Stimulated activated CD8-positive, alpha-beta memory T cell treated with anti-CD3 and anti-CD28 coated beads, Interleukin-2, amount 100 ng/mL, for 1 hour (primary cell): ENCODE measurements at regions not wholly inside any gene's neighbourhood (a gene's known extent, or its start where the extent isn't known, plus 50 kb on each side); places are given as distances from the start of the nearest gene placed in this dataset.
"Not testable (repeated sequence)": the region's sequence is repeated elsewhere in the genome, so short reads cannot be mapped to it uniquely, and the experiment has no call there.

Experiments used
- DNase-seq, 2 donors: peaks; one replicate each; pipeline ENCODE4 v3.0.0-alpha.2; 2020; ENCODE audit warnings: low read depth in 2 of 2

- no peak for DNase-seq
Measured at GRCh38 chr10:131363416-131363815, 51.9 kb upstream of the TCERG1L start.

GRCh38 chr10:131371571-131371970, 60.0 kb upstream of the TCERG1L start:
- DNase-seq: no peak

GRCh38 chr10:131381576-131381975, 70.1 kb upstream of the TCERG1L start:
- no peak for DNase-seq

GRCh38 chr10:131385161-131385872, 73.8 kb upstream of the TCERG1L start:
- not testable (repeated sequence) for DNase-seq

GRCh38 chr10:131387018-131387529, 75.6 kb upstream of the TCERG1L start:
- no peak for DNase-seq

GRCh38 chr10:131391936-131392335, 80.4 kb upstream of the TCERG1L start:
- no peak for DNase-seq

- DNase-seq: no peak
Measured at GRCh38 chr10:131396121-131397050, 84.9 kb upstream of the TCERG1L start.

GRCh38 chr10:131398166-131398565, 86.6 kb upstream of the TCERG1L start:
- no peak for DNase-seq

GRCh38 chr10:131399981-131400380, 88.5 kb upstream of the TCERG1L start:
- no peak for DNase-seq

GRCh38 chr10:131400513-131400912, 89.0 kb upstream of the TCERG1L start:
- no peak for DNase-seq

- no peak for DNase-seq
Measured at GRCh38 chr10:131402771-131403650, 91.5 kb upstream of the TCERG1L start.

GRCh38 chr10:131403936-131404335, 92.4 kb upstream of the TCERG1L start:
- no peak for DNase-seq

- DNase-seq: no peak
Measured at GRCh38 chr10:131404886-131405285, 93.4 kb upstream of the TCERG1L start.

GRCh38 chr10:131406676-131407392, 95.3 kb upstream of the TCERG1L start:
- DNase-seq: no peak

- no peak for DNase-seq
Measured at GRCh38 chr10:131418681-131419080, 107.2 kb upstream of the TCERG1L start.

- DNase-seq: no peak
Measured at GRCh38 chr10:131419797-131420196, 108.3 kb upstream of the TCERG1L start.

- DNase-seq: no peak
Measured at GRCh38 chr10:131420867-131421266, 109.3 kb upstream of the TCERG1L start.

GRCh38 chr10:131421381-131421780, 109.9 kb upstream of the TCERG1L start:
- DNase-seq: no peak

- no peak for DNase-seq
Measured at GRCh38 chr10:131422731-131423130, 111.2 kb upstream of the TCERG1L start.

- DNase-seq: no peak
Measured at GRCh38 chr10:131424053-131424452, 112.5 kb upstream of the TCERG1L start.
